HG02938 (cell line): ENCODE measurements at regions not wholly inside any gene's neighbourhood (a gene's known extent, or its start where the extent isn't known, plus 50 kb on each side); places are given as distances from the start of the nearest gene placed in this dataset.

Experiments used
- ATAC-seq: cut with Tn5 transposase; IDR thresholded peaks from one replicate; pipeline ENCODE4 v1.9.1; 2021; ENCODE audit warnings: mild to moderate bottlenecking, moderate library complexity; ENCODE audit not compliant: unreplicated experiment

GRCh38 chr2:160909781-160910242, 250.4 kb upstream of the TANK start:
- no peak for ATAC-seq

GRCh38 chr2:160910681-160911080, 249.5 kb upstream of the TANK start:
- ATAC-seq: no peak

- no peak for ATAC-seq
These were observed 249.0 kb upstream of the TANK start for GRCh38 chr2:160911258-160911657.

- no peak for ATAC-seq
These were observed 248.0 kb upstream of the TANK start for GRCh38 chr2:160912276-160912675.

GRCh38 chr2:160913323-160913722, 246.9 kb upstream of the TANK start:
- ATAC-seq: no peak

- no peak for ATAC-seq
These were observed 246.0 kb upstream of the TANK start for GRCh38 chr2:160914217-160914616.

- no peak for ATAC-seq
These were observed 243.9 kb upstream of the TANK start for GRCh38 chr2:160916300-160916699.

- no peak for ATAC-seq
These were observed 242.4 kb upstream of the TANK start for GRCh38 chr2:160917850-160918249.

GRCh38 chr2:160918258-160918657, 242.0 kb upstream of the TANK start:
- no peak for ATAC-seq

GRCh38 chr2:160918906-160919503, 241.2 kb upstream of the TANK start:
- ATAC-seq: no peak

GRCh38 chr2:160920061-160920460, 240.2 kb upstream of the TANK start:
- ATAC-seq: no peak

GRCh38 chr2:160920791-160921303, 239.4 kb upstream of the TANK start:
- ATAC-seq: no peak

GRCh38 chr2:160921386-160921964, 238.8 kb upstream of the TANK start:
- ATAC-seq: no peak

- ATAC-seq: no peak
These were observed 235.3 kb upstream of the TANK start for GRCh38 chr2:160924936-160925353.

- no peak for ATAC-seq
These were observed 234.3 kb upstream of the TANK start for GRCh38 chr2:160925956-160926355.

- no peak for ATAC-seq
These were observed 232.9 kb upstream of the TANK start for GRCh38 chr2:160927324-160927723.

- ATAC-seq: no peak
These were observed 231.3 kb upstream of the TANK start for GRCh38 chr2:160928854-160929301.

GRCh38 chr2:160931531-160931930, 228.7 kb upstream of the TANK start:
- no peak for ATAC-seq

GRCh38 chr2:160932960-160933359, 227.3 kb upstream of the TANK start:
- ATAC-seq: no peak

GRCh38 chr2:160934263-160934662, 226.0 kb upstream of the TANK start:
- peak; percentile 43 for ATAC-seq

- no peak for ATAC-seq
These were observed 225.2 kb upstream of the TANK start for GRCh38 chr2:160934991-160935390.

- ATAC-seq: no peak
These were observed 224.0 kb upstream of the TANK start for GRCh38 chr2:160936044-160936806.
